Endometrial microvascular endothelial cells (primary cell): ENCODE measurements at regions not wholly inside any gene's neighbourhood (a gene's known extent, or its start where the extent isn't known, plus 50 kb on each side); places are given as distances from the start of the nearest gene placed in this dataset.

Source experiments
- in situ Hi-C: cut with HindIII; loops from 2 replicates; pipeline ENCODE4 v1.10.0; 2017; ENCODE audit warnings: low sequenced_read_pairs, low pct_unique_long_range_greater_than_20kb; ENCODE audit errors: inconsistent ontology term

GRCh38 chr2:13103778-13104493 is 387.2 kb downstream of the TRIB2 start:
- in situ Hi-C loops, result no loop called here

GRCh38 chr2:13104723-13105122 is 388.0 kb downstream of the TRIB2 start:
- in situ Hi-C loops, result no loop called here

GRCh38 chr2:13106302-13106701 is 389.6 kb downstream of the TRIB2 start:
- in situ Hi-C loops, result no loop called here

GRCh38 chr2:13109516-13109915 is 392.8 kb downstream of the TRIB2 start:
- in situ Hi-C loops, result no loop called here

- in situ Hi-C loops, result no loop called here
Observed at GRCh38 chr2:13110825-13111224, 394.1 kb downstream of the TRIB2 start.

GRCh38 chr2:13113002-13113401 is 396.3 kb downstream of the TRIB2 start:
- in situ Hi-C loops, result no loop called here

GRCh38 chr2:13114391-13114790 is 397.7 kb downstream of the TRIB2 start:
- in situ Hi-C loops, result no loop called here

- in situ Hi-C loops, result no loop called here
Observed at GRCh38 chr2:13115643-13116042, 398.9 kb downstream of the TRIB2 start.

- in situ Hi-C loops, result no loop called here
Observed at GRCh38 chr2:13121096-13121495, 404.4 kb downstream of the TRIB2 start.

GRCh38 chr2:13128139-13128538 is 411.4 kb downstream of the TRIB2 start:
- in situ Hi-C loops, result no loop called here

GRCh38 chr2:13135369-13135768 is 418.6 kb downstream of the TRIB2 start:
- in situ Hi-C loops, result no loop called here

- in situ Hi-C loops, result no loop called here
Observed at GRCh38 chr2:13135856-13136255, 419.1 kb downstream of the TRIB2 start.

GRCh38 chr2:13137679-13138078 is 420.9 kb downstream of the TRIB2 start:
- in situ Hi-C loops, result no loop called here

GRCh38 chr2:13141315-13141714 is 424.6 kb downstream of the TRIB2 start:
- in situ Hi-C loops, result no loop called here

- in situ Hi-C loops, result no loop called here
Observed at GRCh38 chr2:13143451-13143850, 426.7 kb downstream of the TRIB2 start.

- in situ Hi-C loops, result no loop called here
Observed at GRCh38 chr2:13156916-13157315, 440.2 kb downstream of the TRIB2 start.

GRCh38 chr2:13158466-13158865 is 441.7 kb downstream of the TRIB2 start:
- in situ Hi-C loops, result no loop called here

- in situ Hi-C loops, result no loop called here
Observed at GRCh38 chr2:13180729-13181128, 464.0 kb downstream of the TRIB2 start.

- in situ Hi-C loops, result no loop called here
Observed at GRCh38 chr2:13193075-13193474, 476.3 kb downstream of the TRIB2 start.

- in situ Hi-C loops, result no loop called here
Observed at GRCh38 chr2:13193900-13194299, 477.2 kb downstream of the TRIB2 start.

- in situ Hi-C loops, result no loop called here
Observed at GRCh38 chr2:13195270-13195669, 478.5 kb downstream of the TRIB2 start.
